DOHH2 (cell line): ENCODE measurements at regions not wholly inside any gene's neighbourhood (a gene's known extent, or its start where the extent isn't known, plus 50 kb on each side); places are given as distances from the start of the nearest gene placed in this dataset.

Experiments
- H3F3A ChIP-seq: fragments of 200-600 bp; sonication (generic), shearing (Covaris generic); 2 replicates; pipeline ENCODE4 v1.6.0; 2016; ENCODE audit warnings: antibody characterized with exemption, mild to moderate bottlenecking; ENCODE audit not compliant: control insufficient read depth, insufficient read depth
- H3K27ac ChIP-seq: fragments of 200-600 bp; sonication (generic); 2 replicates; pipeline ENCODE4 v1.5.1; 2014; ENCODE audit warnings: low read depth, mild to moderate bottlenecking, low read length, moderate library complexity
- H3K27me3 ChIP-seq: fragments of 200-600 bp; sonication (generic); 2 replicates; pipeline ENCODE4 v1.6.1; 2014; ENCODE audit warnings: mild to moderate bottlenecking, low read length, mixed read lengths; ENCODE audit not compliant: control insufficient read depth
- H3K36me3 ChIP-seq: fragments of 200-600 bp; sonication (generic); 2 replicates; pipeline ENCODE4 v1.6.1; 2014; ENCODE audit warnings: mild to moderate bottlenecking, low read length, moderate library complexity, mixed read lengths; ENCODE audit not compliant: control insufficient read depth
- H3K4me1 ChIP-seq: fragments of 200-600 bp; sonication (generic); 2 replicates; pipeline ENCODE4 v1.6.1; 2014; ENCODE audit warnings: mild to moderate bottlenecking, low read length, mixed read lengths; ENCODE audit not compliant: control insufficient read depth
- H3K4me2 ChIP-seq: fragments of 200-600 bp; sonication (generic); 2 replicates; pipeline ENCODE4 v1.6.0; 2014; ENCODE audit warnings: mild to moderate bottlenecking, low read length, moderate library complexity
- H3K4me3 ChIP-seq: fragments of 200-600 bp; sonication (generic); 2 replicates; pipeline ENCODE4 v1.5.1; 2014; ENCODE audit warnings: mild to moderate bottlenecking, low read length, mixed read lengths
- H3K79me2 ChIP-seq: fragments of 200-600 bp; sonication (generic); 2 replicates; pipeline ENCODE4 v1.6.1; 2014; ENCODE audit warnings: mild to moderate bottlenecking, low read length, mixed read lengths; ENCODE audit not compliant: control insufficient read depth
- H3K9me2 ChIP-seq: fragments of 200-600 bp; sonication (generic); replicated peaks from 2 replicates; pipeline ENCODE4 v1.6.1; 2014; ENCODE audit warnings: mild to moderate bottlenecking, low read length, mixed read lengths; ENCODE audit not compliant: control insufficient read depth
- H3K9me3 ChIP-seq: fragments of 200-600 bp; sonication (generic); 2 replicates; pipeline ENCODE4 v1.6.1; 2014; ENCODE audit warnings: antibody characterized with exemption, low read length, mixed read lengths; ENCODE audit not compliant: control insufficient read depth, insufficient read depth
- H4K20me1 ChIP-seq: fragments of 200-600 bp; sonication (generic); 2 replicates; pipeline ENCODE4 v1.6.0; 2014; ENCODE audit warnings: low read depth, mild to moderate bottlenecking, antibody characterized with exemption, low read length, moderate library complexity; ENCODE audit not compliant: control insufficient read depth, insufficient read depth
- CTCF ChIP-seq: fragments of 200-600 bp; sonication (generic); IDR thresholded peaks from one replicate; pipeline ENCODE4 v1.5.1; 2014; ENCODE audit warnings: antibody characterized with exemption, mild to moderate bottlenecking, low read depth, low read length; ENCODE audit not compliant: poor library complexity, severe bottlenecking
- EZH2phosphoT487 ChIP-seq: fragments of 200-600 bp; sonication (generic); IDR thresholded peaks from 2 replicates; pipeline ENCODE4 v1.6.1; 2017; ENCODE audit warnings: borderline replicate concordance, mild to moderate bottlenecking, antibody characterized with exemption, low read length, moderate library complexity, mixed read lengths

GRCh38 chr4:29948858-29949257, 771.3 kb upstream of the PCDH7 start:
- H3K4me1 ChIP-seq: no peaks in the 10 kb centered on the region
- H3K4me2 ChIP-seq: no peak overlapping the region
- no peaks in the 10 kb centered on the region for H3K9me2 ChIP-seq
- no peaks in the 10 kb centered on the region for H3K36me3 ChIP-seq
- no peak overlapping the region for H3K27ac ChIP-seq
- no peak for TF ChIP-seq EZH2phosphoT487
- TF ChIP-seq CTCF: no peak
- no peaks in the 10 kb centered on the region for H3K27me3 ChIP-seq
- no peaks in the 10 kb centered on the region for H3K9me3 ChIP-seq
- no peaks in the 10 kb centered on the region for H3F3A ChIP-seq
- no peaks in the 10 kb centered on the region for H4K20me1 ChIP-seq
- H3K4me3 ChIP-seq: no peak overlapping the region
- H3K79me2 ChIP-seq: no peaks in the 10 kb centered on the region

- H4K20me1 ChIP-seq: no peaks in the 10 kb centered on the region
- no peaks in the 10 kb centered on the region for H3K4me1 ChIP-seq
- TF ChIP-seq EZH2phosphoT487 (no peak), CTCF (no peak)
- H3K79me2 ChIP-seq: no peaks in the 10 kb centered on the region
- H3F3A ChIP-seq: no peaks in the 10 kb centered on the region
- H3K4me3 ChIP-seq: no peak overlapping the region
- H3K27ac ChIP-seq: no peak overlapping the region
- H3K4me2 ChIP-seq: no peak overlapping the region
- H3K9me2 ChIP-seq: no peaks in the 10 kb centered on the region
- no peaks in the 10 kb centered on the region for H3K9me3 ChIP-seq
- H3K27me3 ChIP-seq: no peaks in the 10 kb centered on the region
- H3K36me3 ChIP-seq: no peaks in the 10 kb centered on the region
Measured at GRCh38 chr4:29966386-29966785, 753.8 kb upstream of the PCDH7 start.

- Histone ChIP-seq H3K79me2 (no peaks in the 10 kb centered on the region), H3K4me3 (no peak overlapping the region), H3K9me2 (no peaks in the 10 kb centered on the region), H3K27me3 (no peaks in the 10 kb centered on the region), H3K36me3 (no peaks in the 10 kb centered on the region), H4K20me1 (no peaks in the 10 kb centered on the region), H3F3A (no peaks in the 10 kb centered on the region), H3K9me3 (no peaks in the 10 kb centered on the region), H3K27ac (no peak overlapping the region), H3K4me2 (no peak overlapping the region), H3K4me1 (no peaks in the 10 kb centered on the region)
- no peak for TF ChIP-seq EZH2phosphoT487
- no peak for TF ChIP-seq CTCF
Measured at GRCh38 chr4:29970626-29971025, 749.5 kb upstream of the PCDH7 start.

GRCh38 chr4:29972121-29972520, 748.0 kb upstream of the PCDH7 start:
- no peaks in the 10 kb centered on the region for H3K9me2 ChIP-seq
- no peaks in the 10 kb centered on the region for H3K79me2 ChIP-seq
- no peaks in the 10 kb centered on the region for H3K4me1 ChIP-seq
- H4K20me1 ChIP-seq: no peaks in the 10 kb centered on the region
- H3K27ac ChIP-seq: no peak overlapping the region
- H3K9me3 ChIP-seq: no peaks in the 10 kb centered on the region
- H3K27me3 ChIP-seq: no peaks in the 10 kb centered on the region
- no peak overlapping the region for H3K4me3 ChIP-seq
- TF ChIP-seq EZH2phosphoT487 (no peak), CTCF (no peak)
- H3F3A ChIP-seq: no peaks in the 10 kb centered on the region
- no peak overlapping the region for H3K4me2 ChIP-seq
- H3K36me3 ChIP-seq: no peaks in the 10 kb centered on the region
